GM19372 (cell line): ENCODE measurements at regions not wholly inside any gene's neighbourhood (a gene's known extent, or its start where the extent isn't known, plus 50 kb on each side); places are given as distances from the start of the nearest gene placed in this dataset.
"Not testable (repeated sequence)": the region's sequence is repeated elsewhere in the genome, so short reads cannot be mapped to it uniquely, and the experiment has no call there.

Experiments
- ATAC-seq: cut with Tn5 transposase; IDR thresholded peaks from one replicate; pipeline ENCODE4 v1.9.1; 2021; ENCODE audit warnings: mild to moderate bottlenecking, low read depth, moderate library complexity; ENCODE audit not compliant: unreplicated experiment

- ATAC-seq: no peak
These were observed 364.4 kb upstream of the CYRIA start for GRCh38 chr2:17030047-17030446.

GRCh38 chr2:17012297-17012696 is 346.7 kb upstream of the CYRIA start:
- ATAC-seq: no peak

GRCh38 chr2:17010104-17010503 is 344.5 kb upstream of the CYRIA start:
- ATAC-seq: no peak

- no peak for ATAC-seq
These were observed 334.5 kb upstream of the CYRIA start for GRCh38 chr2:17000184-17000482.

- no peak for ATAC-seq
These were observed 333.9 kb upstream of the CYRIA start for GRCh38 chr2:16999347-17000183.

GRCh38 chr2:16978301-16978700 is 312.7 kb upstream of the CYRIA start:
- ATAC-seq: no peak

- ATAC-seq: no peak
These were observed 309.1 kb upstream of the CYRIA start for GRCh38 chr2:16974688-16975087.

GRCh38 chr2:16973586-16974286 is 308.1 kb upstream of the CYRIA start:
- ATAC-seq: no peak

- no peak for ATAC-seq
These were observed 306.6 kb upstream of the CYRIA start for GRCh38 chr2:16972276-16972675.

- no peak for ATAC-seq
These were observed 306.1 kb upstream of the CYRIA start for GRCh38 chr2:16971722-16972234.

GRCh38 chr2:16970948-16971347 is 305.3 kb upstream of the CYRIA start:
- not testable (repeated sequence) for ATAC-seq

GRCh38 chr2:16962505-16962904 is 296.9 kb upstream of the CYRIA start:
- no peak for ATAC-seq

GRCh38 chr2:16960579-16960978 is 294.9 kb upstream of the CYRIA start:
- peak; percentile 70 for ATAC-seq

- ATAC-seq: no peak
These were observed 292.6 kb upstream of the CYRIA start for GRCh38 chr2:16958266-16958665.

GRCh38 chr2:16952805-16953204 is 287.2 kb upstream of the CYRIA start:
- no peak for ATAC-seq

GRCh38 chr2:16952368-16952767 is 286.7 kb upstream of the CYRIA start:
- ATAC-seq: no peak

- ATAC-seq: no peak
These were observed 284.8 kb upstream of the CYRIA start for GRCh38 chr2:16950436-16950835.

GRCh38 chr2:16948710-16949109 is 283.1 kb upstream of the CYRIA start:
- no peak for ATAC-seq

GRCh38 chr2:16948053-16948452 is 282.4 kb upstream of the CYRIA start:
- no peak for ATAC-seq

GRCh38 chr2:16943279-16943958 is 277.8 kb upstream of the CYRIA start:
- ATAC-seq: no peak

- no peak for ATAC-seq
These were observed 274.6 kb upstream of the CYRIA start for GRCh38 chr2:16940214-16940613.
